ENCODE measurements at regions not wholly inside any gene's neighbourhood (a gene's known extent, or its start where the extent isn't known, plus 50 kb on each side); places are given as distances from the start of the nearest gene placed in this dataset.

GRCh38 chr6:74451953-74452352, 753.9 kb downstream of the COL12A1 start:
- TF ChIP-seq SNAI2 (CRISPR knock-in tag; IDR thresholded peaks at IDR 0.05): no peak
- TF ChIP-seq ZFP3 (CRISPR knock-in tag; IDR thresholded peaks at IDR 0.05): no peak
- TF ChIP-seq CREB5 (CRISPR knock-in tag; IDR thresholded peaks at IDR 0.05; ENCODE audit: low read depth): no peak
- TF ChIP-seq, protein P1, sequence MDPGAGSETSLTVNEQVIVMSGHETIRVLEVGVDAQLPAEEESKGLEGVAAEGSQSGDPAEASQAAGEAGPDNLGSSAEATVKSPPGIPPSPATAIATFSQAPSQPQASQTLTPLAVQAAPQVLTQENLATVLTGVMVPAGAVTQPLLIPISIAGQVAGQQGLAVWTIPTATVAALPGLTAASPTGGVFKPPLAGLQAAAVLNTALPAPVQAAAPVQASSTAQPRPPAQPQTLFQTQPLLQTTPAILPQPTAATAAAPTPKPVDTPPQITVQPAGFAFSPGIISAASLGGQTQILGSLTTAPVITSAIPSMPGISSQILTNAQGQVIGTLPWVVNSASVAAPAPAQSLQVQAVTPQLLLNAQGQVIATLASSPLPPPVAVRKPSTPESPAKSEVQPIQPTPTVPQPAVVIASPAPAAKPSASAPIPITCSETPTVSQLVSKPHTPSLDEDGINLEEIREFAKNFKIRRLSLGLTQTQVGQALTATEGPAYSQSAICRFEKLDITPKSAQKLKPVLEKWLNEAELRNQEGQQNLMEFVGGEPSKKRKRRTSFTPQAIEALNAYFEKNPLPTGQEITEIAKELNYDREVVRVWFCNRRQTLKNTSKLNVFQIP (CRISPR knock-in tag; IDR thresholded peaks at IDR 0.05; ENCODE audit: borderline replicate concordance, low read depth): no peak
- no peak for TF ChIP-seq TSHZ2 (CRISPR knock-in tag; IDR thresholded peaks at IDR 0.05)
- TF ChIP-seq, protein P2, sequence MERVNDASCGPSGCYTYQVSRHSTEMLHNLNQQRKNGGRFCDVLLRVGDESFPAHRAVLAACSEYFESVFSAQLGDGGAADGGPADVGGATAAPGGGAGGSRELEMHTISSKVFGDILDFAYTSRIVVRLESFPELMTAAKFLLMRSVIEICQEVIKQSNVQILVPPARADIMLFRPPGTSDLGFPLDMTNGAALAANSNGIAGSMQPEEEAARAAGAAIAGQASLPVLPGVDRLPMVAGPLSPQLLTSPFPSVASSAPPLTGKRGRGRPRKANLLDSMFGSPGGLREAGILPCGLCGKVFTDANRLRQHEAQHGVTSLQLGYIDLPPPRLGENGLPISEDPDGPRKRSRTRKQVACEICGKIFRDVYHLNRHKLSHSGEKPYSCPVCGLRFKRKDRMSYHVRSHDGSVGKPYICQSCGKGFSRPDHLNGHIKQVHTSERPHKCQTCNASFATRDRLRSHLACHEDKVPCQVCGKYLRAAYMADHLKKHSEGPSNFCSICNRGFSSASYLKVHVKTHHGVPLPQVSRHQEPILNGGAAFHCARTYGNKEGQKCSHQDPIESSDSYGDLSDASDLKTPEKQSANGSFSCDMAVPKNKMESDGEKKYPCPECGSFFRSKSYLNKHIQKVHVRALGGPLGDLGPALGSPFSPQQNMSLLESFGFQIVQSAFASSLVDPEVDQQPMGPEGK (CRISPR knock-in tag; IDR thresholded peaks at IDR 0.05; ENCODE audit: borderline replicate concordance): no peak
- TF ChIP-seq PPARA (CRISPR knock-in tag; IDR thresholded peaks at IDR 0.05; ENCODE audit: borderline replicate concordance): no peak
- no peak for TF ChIP-seq ZNF8 (CRISPR knock-in tag; IDR thresholded peaks at IDR 0.05)
- TF ChIP-seq ARNTL (CRISPR knock-in tag; IDR thresholded peaks at IDR 0.05; ENCODE audit: borderline replicate concordance, low read depth): no peak
- no peak for TF ChIP-seq ZFP30 (CRISPR knock-in tag; IDR thresholded peaks at IDR 0.05)
- no peak for TF ChIP-seq ESRRG (CRISPR knock-in tag; IDR thresholded peaks at IDR 0.05)
- no peak for TF ChIP-seq TCF4 (CRISPR knock-in tag; IDR thresholded peaks at IDR 0.05; ENCODE audit: borderline replicate concordance)
- no peak for TF ChIP-seq TOX (CRISPR knock-in tag; IDR thresholded peaks at IDR 0.05; ENCODE audit: borderline replicate concordance)

Data from SK-N-SH treated with all-trans-retinoic acid at 6 μM for 48 hours (cell line).